K562 (cell line): ENCODE measurements at regions not wholly inside any gene's neighbourhood (a gene's known extent, or its start where the extent isn't known, plus 50 kb on each side); places are given as distances from the start of the nearest gene placed in this dataset.

Experiments
- ATAC-seq: fragments of 200-7000 bp; cut with Tn5 transposase; 3 replicates; pipeline ENCODE4 v1.9.1; 2020; ENCODE audit warnings: moderate library complexity
- BruUV-seq: library from RNA; stranded (reverse); fragments of 400-500 nt; replicated peaks from 2 replicates; lab custom pipeline; 2021; lab: Mats Ljungman, UMichigan
- CTCF ChIA-PET: fragments of 300-600 bp; formaldehyde crosslinking; extraction: SDS; loops from one replicate; lab custom pipeline; 2021; ENCODE audit warnings: low intra/inter-chr PET ratio; lab: Yijun Ruan, JAX
- POLR2A ChIA-PET: fragments of 300-600, 350-650 bp; sonication (Branson Sonifier 250); formaldehyde crosslinking; extraction: SDS; loops from one replicate; lab custom pipeline; 2021; ENCODE audit warnings: antibody characterized with exemption, inconsistent platforms; lab: Yijun Ruan, JAX
- DNase-seq, 4 experiments: peaks; one replicate each; pipeline versions ENCODE4 v3.0.0 to v3.0.0-alpha.2; 2011 to 2018; ENCODE audit warnings: low spot score in 3 of 4, mixed read lengths in 3 of 4; ENCODE audit errors: extremely low read depth in 1 of 4
- FAIRE-seq: peaks from 2 replicates; lab custom pipeline; 2011; peaks lifted over from hg19 to GRCh38; lab: Jason Lieb, UNC
- H2AFZ ChIP-seq: 2 replicates; pipeline ENCODE4 v1.6.0; 2011; ENCODE audit warnings: low read depth, low read length, control low read depth, inconsistent platforms
- H3K27ac ChIP-seq: fragments of 200-600 bp; 3 replicates; pipeline ENCODE4 v1.8.0; 2011; ENCODE audit warnings: low read depth, mild to moderate bottlenecking, control low read depth, inconsistent platforms, low read length, moderate library complexity, mixed read lengths; ENCODE audit errors: extremely low read depth
- H3K27me3 ChIP-seq, 2 experiments: fragments of 300-600 bp in 1 of 2; 2 replicates in 1 of 2; 3 replicates in 1 of 2; pipeline versions ENCODE4 v1.6.0 to v1.8.0; 2011; ENCODE audit warnings: inconsistent platforms in 2 of 2, low read length in 2 of 2, mild to moderate bottlenecking in 1 of 2, mixed read lengths in 1 of 2, moderate library complexity in 1 of 2; ENCODE audit not compliant: control insufficient read depth in 2 of 2, insufficient read depth in 2 of 2
- H3K36me3 ChIP-seq: fragments of 300-600 bp; 3 replicates; pipeline ENCODE4 v1.8.0; 2011; ENCODE audit warnings: mild to moderate bottlenecking, low read length, inconsistent platforms; ENCODE audit not compliant: control insufficient read depth, insufficient read depth
- H3K4me1 ChIP-seq, 2 experiments: fragments of 200-600 bp in 1 of 2; replicated peaks in 1 of 2; 2 replicates in 1 of 2; 3 replicates in 1 of 2; pipeline versions ENCODE4 v1.5.1 to v1.8.0; 2011; ENCODE audit warnings: inconsistent platforms in 2 of 2, low read length in 2 of 2, mild to moderate bottlenecking in 1 of 2, mixed read lengths in 1 of 2, moderate library complexity in 1 of 2; ENCODE audit not compliant: control insufficient read depth in 2 of 2, insufficient read depth in 2 of 2
- H3K4me2 ChIP-seq: 2 replicates; pipeline ENCODE4 v1.6.1; 2011; ENCODE audit warnings: low read length, control low read depth, inconsistent platforms, mixed read lengths; ENCODE audit not compliant: insufficient read depth
- H3K4me3 ChIP-seq: fragments of 200-600 bp; sonication (generic), shearing (Covaris generic); 2 replicates; pipeline ENCODE4 v1.5.1; 2016; ENCODE audit warnings: control low read depth, inconsistent platforms
- H3K79me2 ChIP-seq: fragments of 200-600 bp; 3 replicates; pipeline ENCODE4 v1.8.0; 2011; ENCODE audit warnings: low read length, inconsistent platforms; ENCODE audit not compliant: control insufficient read depth, insufficient read depth
- H3K9ac ChIP-seq, 2 experiments: 2 replicates each; pipeline versions ENCODE4 v1.6.0 to v1.6.1; 2011; ENCODE audit warnings: low read depth in 2 of 2, low read length in 2 of 2, control low read depth in 1 of 2, inconsistent platforms in 1 of 2, mild to moderate bottlenecking in 1 of 2, mixed read lengths in 1 of 2; ENCODE audit not compliant: insufficient read depth in 1 of 2
- H3K9me1 ChIP-seq: one replicate; pipeline ENCODE4 v1.6.0; 2011; ENCODE audit warnings: inconsistent platforms, mild to moderate bottlenecking, low read length, moderate library complexity; ENCODE audit not compliant: control insufficient read depth, insufficient read depth
- H3K9me3 ChIP-seq: replicated peaks from 2 replicates; pipeline ENCODE4 v1.5.1; 2011; ENCODE audit warnings: low read depth, low read length, inconsistent platforms; ENCODE audit not compliant: control insufficient read depth, insufficient read depth
- H4K20me1 ChIP-seq: replicated peaks from 2 replicates; pipeline ENCODE4 v1.6.1; 2011; ENCODE audit warnings: low read length, inconsistent platforms, mixed read lengths; ENCODE audit not compliant: control insufficient read depth, insufficient read depth
- BCLAF1 ChIP-seq, 2 experiments: fragments of 450-650 bp in 1 of 2; IDR thresholded peaks; 2 replicates each; pipeline ENCODE4 v1.6.1; 2011 to 2017; ENCODE audit warnings: low read depth in 2 of 2, antibody characterized with exemption in 1 of 2, borderline replicate concordance in 1 of 2, low read length in 1 of 2, mild to moderate bottlenecking in 1 of 2, mixed read lengths in 1 of 2; ENCODE audit not compliant: control insufficient read depth in 1 of 2
- BRF1 ChIP-seq: IDR thresholded peaks from 3 replicates; pipeline ENCODE4 v1.6.1; 2011; ENCODE audit warnings: borderline replicate concordance, mild to moderate bottlenecking; ENCODE audit not compliant: insufficient read length; ENCODE audit errors: extremely low read depth
- CCNT2 ChIP-seq: IDR thresholded peaks from 2 replicates; pipeline ENCODE4 v1.6.1; 2011; ENCODE audit warnings: borderline replicate concordance, low read depth, mild to moderate bottlenecking, moderate library complexity, mixed read lengths, low read length; ENCODE audit not compliant: insufficient read length; ENCODE audit errors: extremely low read depth
- MAFK ChIP-seq: IDR thresholded peaks from 2 replicates; pipeline ENCODE4 v1.6.1; 2011; ENCODE audit warnings: low read length, improper control_type of control experiment
- STAG1 ChIP-seq: sonication (generic); formaldehyde crosslinking; IDR thresholded peaks from 2 replicates; pipeline ENCODE4 v1.5.0; 2020; ENCODE audit warnings: missing genetic modification reagents, borderline replicate concordance
- STAT5A ChIP-seq: IDR thresholded peaks from 2 replicates; pipeline ENCODE4 v1.6.1; 2012; ENCODE audit warnings: low read length, inconsistent platforms, borderline replicate concordance
- SUPT5H ChIP-seq: fragments of 450-650 bp; IDR thresholded peaks from 2 replicates; pipeline ENCODE4 v1.6.1; 2016
- ZBTB17 ChIP-seq: fragments of 450-650 bp; formaldehyde crosslinking; IDR thresholded peaks from 2 replicates; pipeline ENCODE4 v1.4.0; 2020; ENCODE audit warnings: mild to moderate bottlenecking
- ZNF224 ChIP-seq: sonication (generic); formaldehyde crosslinking; IDR thresholded peaks from 2 replicates; pipeline ENCODE4 v1.8.0; 2022; ENCODE audit warnings: mild to moderate bottlenecking, missing genetic modification reagents
- ZNF311 ChIP-seq: fragments of 250-450 bp; sonication (Bioruptor Pico); IDR thresholded peaks from 2 replicates; pipeline ENCODE4 v1.4.0; 2020; ENCODE audit warnings: mild to moderate bottlenecking, moderate library complexity
- WGBS: fragments of 100-300 bp; shearing (Covaris generic); methylation state at CpG from one replicate; pipeline ENCODE4 v1.1.6; 2016; ENCODE audit warnings: low coverage, mixed read lengths; ENCODE audit not compliant: insufficient coverage; ENCODE audit errors: missing lambda C conversion rate; 5-methylcytosine and 5-hydroxymethylcytosine counted together
- in situ Hi-C: fragments of 300-500 bp; cut with MboI; formaldehyde crosslinking; loops from 4 replicates; pipeline ENCODE4 v1.15.0; 2018; ENCODE audit warnings: inconsistent platforms, mixed read lengths
- intact Hi-C: fragments of 100-400 bp; cut with micrococcal nuclease; formaldehyde crosslinking; loops from 2 replicates; pipeline ENCODE4 v1.14.2; 2022
- TF ChIP-seq, protein P1 (sequence below): fragments of 450-650 bp; formaldehyde crosslinking; IDR thresholded peaks from 2 replicates; pipeline ENCODE4 v1.4.0; 2020; ENCODE audit warnings: mild to moderate bottlenecking, moderate library complexity
- TF ChIP-seq, protein P2 (sequence below): sonication (generic); formaldehyde crosslinking; IDR thresholded peaks from 2 replicates; pipeline ENCODE4 v1.8.0; 2022; ENCODE audit warnings: missing genetic modification reagents, mild to moderate bottlenecking, borderline replicate concordance
- TF ChIP-seq, protein P3 (sequence below): fragments of 450-650 bp; IDR thresholded peaks from 2 replicates; pipeline ENCODE4 v1.6.1; 2017; ENCODE audit warnings: antibody characterized with exemption

GRCh38 chr4:56229947-56230346 lies 157.3 kb downstream of the AASDH start:
- DNase-seq, result no peak
- Histone ChIP-seq H3K9ac (no peak overlapping the region), H3K36me3 (no peaks in the 10 kb centered on the region), H3K9me3 (no peaks in the 10 kb centered on the region), H3K27me3 (peaks cover 0 to 2% of the 10 kb centered on the region in 2 experiments; a peak in 1 of 5 replicates), H3K27ac (no peak overlapping the region), H2AFZ (no peak overlapping the region), H4K20me1 (no peaks in the 10 kb centered on the region), H3K4me3 (no peak overlapping the region), H3K4me2 (no peak overlapping the region), H3K4me1 (no peaks in the 10 kb centered on the region), H3K79me2 (no peaks in the 10 kb centered on the region), H3K9me1 (no peaks in the 10 kb centered on the region)
- ChIA-PET CTCF (interaction anchor here (0.7 kb wide), 1 partner anchor 281 kb away, joined by 3 read pairs; no protein-coding TSS in a partner anchor), POLR2A (no interaction called here)
- BruUV-seq, result no TSS peak
- no peak for FAIRE-seq
- 6% methylated on average over 1 of the region's 1 CpG for WGBS
- intact Hi-C loops, result no loop called here
- in situ Hi-C loops, result no loop called here
- ATAC-seq, result no peak
- TF ChIP-seq BRF1 (no peak), CCNT2 (no peak), ZNF224 (CRISPR knock-in tag) (no peak), MAFK (no peak), SUPT5H (no peak), ZBTB17 (CRISPR knock-in tag) (no peak), STAT5A (no peak), BCLAF1 (IDR thresholded peaks at IDR 0.05; ENCODE audit: borderline replicate concordance in 1 of 2, control insufficient read depth in 1 of 2, low read depth in 2 of 2, low read length in 1 of 2) (no peak), STAG1 (CRISPR knock-in tag) (no peak), ZNF311 (CRISPR knock-in tag) (no peak)
- TF ChIP-seq, protein P1, sequence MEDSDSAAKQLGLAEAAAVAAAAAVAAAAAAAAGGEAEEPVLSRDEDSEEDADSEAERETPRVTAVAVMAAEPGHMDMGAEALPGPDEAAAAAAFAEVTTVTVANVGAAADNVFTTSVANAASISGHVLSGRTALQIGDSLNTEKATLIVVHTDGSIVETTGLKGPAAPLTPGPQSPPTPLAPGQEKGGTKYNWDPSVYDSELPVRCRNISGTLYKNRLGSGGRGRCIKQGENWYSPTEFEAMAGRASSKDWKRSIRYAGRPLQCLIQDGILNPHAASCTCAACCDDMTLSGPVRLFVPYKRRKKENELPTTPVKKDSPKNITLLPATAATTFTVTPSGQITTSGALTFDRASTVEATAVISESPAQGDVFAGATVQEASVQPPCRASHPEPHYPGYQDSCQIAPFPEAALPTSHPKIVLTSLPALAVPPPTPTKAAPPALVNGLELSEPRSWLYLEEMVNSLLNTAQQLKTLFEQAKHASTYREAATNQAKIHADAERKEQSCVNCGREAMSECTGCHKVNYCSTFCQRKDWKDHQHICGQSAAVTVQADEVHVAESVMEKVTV, result no peak
- TF ChIP-seq, protein P2, sequence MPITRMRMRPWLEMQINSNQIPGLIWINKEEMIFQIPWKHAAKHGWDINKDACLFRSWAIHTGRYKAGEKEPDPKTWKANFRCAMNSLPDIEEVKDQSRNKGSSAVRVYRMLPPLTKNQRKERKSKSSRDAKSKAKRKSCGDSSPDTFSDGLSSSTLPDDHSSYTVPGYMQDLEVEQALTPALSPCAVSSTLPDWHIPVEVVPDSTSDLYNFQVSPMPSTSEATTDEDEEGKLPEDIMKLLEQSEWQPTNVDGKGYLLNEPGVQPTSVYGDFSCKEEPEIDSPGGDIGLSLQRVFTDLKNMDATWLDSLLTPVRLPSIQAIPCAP, result no peak
- TF ChIP-seq, protein P3, sequence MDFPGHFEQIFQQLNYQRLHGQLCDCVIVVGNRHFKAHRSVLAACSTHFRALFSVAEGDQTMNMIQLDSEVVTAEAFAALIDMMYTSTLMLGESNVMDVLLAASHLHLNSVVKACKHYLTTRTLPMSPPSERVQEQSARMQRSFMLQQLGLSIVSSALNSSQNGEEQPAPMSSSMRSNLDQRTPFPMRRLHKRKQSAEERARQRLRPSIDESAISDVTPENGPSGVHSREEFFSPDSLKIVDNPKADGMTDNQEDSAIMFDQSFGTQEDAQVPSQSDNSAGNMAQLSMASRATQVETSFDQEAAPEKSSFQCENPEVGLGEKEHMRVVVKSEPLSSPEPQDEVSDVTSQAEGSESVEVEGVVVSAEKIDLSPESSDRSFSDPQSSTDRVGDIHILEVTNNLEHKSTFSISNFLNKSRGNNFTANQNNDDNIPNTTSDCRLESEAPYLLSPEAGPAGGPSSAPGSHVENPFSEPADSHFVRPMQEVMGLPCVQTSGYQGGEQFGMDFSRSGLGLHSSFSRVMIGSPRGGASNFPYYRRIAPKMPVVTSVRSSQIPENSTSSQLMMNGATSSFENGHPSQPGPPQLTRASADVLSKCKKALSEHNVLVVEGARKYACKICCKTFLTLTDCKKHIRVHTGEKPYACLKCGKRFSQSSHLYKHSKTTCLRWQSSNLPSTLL, result no peak
